NCI-H510A treated with DMSO at 0.1 percent for 48 hours (cell line): ENCODE measurements at regions not wholly inside any gene's neighbourhood (a gene's known extent, or its start where the extent isn't known, plus 50 kb on each side); places are given as distances from the start of the nearest gene placed in this dataset.
"Not testable (repeated sequence)": the region's sequence is repeated elsewhere in the genome, so short reads cannot be mapped to it uniquely, and the experiment has no call there.

ENCODE experiments used
- DNase-seq: peaks from one replicate; lab custom pipeline; 2025; lab: John Stamatoyannopoulos, UW

GRCh38 chr5:53733853-53734252, 173.4 kb downstream of the NDUFS4 start:
- DNase-seq: peak; percentile 19

GRCh38 chr5:53738105-53738504, 177.7 kb downstream of the NDUFS4 start:
- no peak for DNase-seq

- DNase-seq: no peak
Observed at GRCh38 chr5:53739111-53739510, 178.7 kb downstream of the NDUFS4 start.

GRCh38 chr5:53749621-53750020, 189.2 kb downstream of the NDUFS4 start:
- DNase-seq: no peak

- DNase-seq: not testable (repeated sequence)
Observed at GRCh38 chr5:53752282-53752681, 191.8 kb downstream of the NDUFS4 start.

- DNase-seq: no peak
Observed at GRCh38 chr5:53766673-53767072, 206.2 kb downstream of the NDUFS4 start.

- no peak for DNase-seq
Observed at GRCh38 chr5:53777864-53778618, 217.6 kb downstream of the NDUFS4 start.

- DNase-seq: no peak
Observed at GRCh38 chr5:53779541-53779981, 219.1 kb downstream of the NDUFS4 start.

- peak; percentile 3 for DNase-seq
Observed at GRCh38 chr5:53782620-53783019, 222.2 kb downstream of the NDUFS4 start.

- DNase-seq: no peak
Observed at GRCh38 chr5:53783624-53784228, 223.3 kb downstream of the NDUFS4 start.

- no peak for DNase-seq
Observed at GRCh38 chr5:53784596-53784995, 224.2 kb downstream of the NDUFS4 start.

- no peak for DNase-seq
Observed at GRCh38 chr5:53785924-53786323, 225.5 kb downstream of the NDUFS4 start.

- DNase-seq: no peak
Observed at GRCh38 chr5:53790026-53790425, 229.6 kb downstream of the NDUFS4 start.

GRCh38 chr5:53792338-53792737, 231.9 kb downstream of the NDUFS4 start:
- DNase-seq: no peak

- not testable (repeated sequence) for DNase-seq
Observed at GRCh38 chr5:53799644-53800043, 239.2 kb downstream of the NDUFS4 start.

- not testable (repeated sequence) for DNase-seq
Observed at GRCh38 chr5:53808392-53808791, 248.0 kb downstream of the NDUFS4 start.

GRCh38 chr5:53814819-53815218, 254.4 kb downstream of the NDUFS4 start:
- DNase-seq: no peak

- DNase-seq: no peak
Observed at GRCh38 chr5:53815471-53815870, 255.0 kb downstream of the NDUFS4 start.

GRCh38 chr5:53817183-53817582, 256.7 kb downstream of the NDUFS4 start:
- DNase-seq: no peak

- DNase-seq: no peak
Observed at GRCh38 chr5:53819482-53819881, 259.0 kb downstream of the NDUFS4 start.

- no peak for DNase-seq
Observed at GRCh38 chr5:53820119-53820801, 259.8 kb downstream of the NDUFS4 start.

- no peak for DNase-seq
Observed at GRCh38 chr5:53820802-53821171, 260.3 kb downstream of the NDUFS4 start.

- no peak for DNase-seq
Observed at GRCh38 chr5:53825016-53825415, 264.6 kb downstream of the NDUFS4 start.
